ENCODE measurements at regions not wholly inside any gene's neighbourhood (a gene's known extent, or its start where the extent isn't known, plus 50 kb on each side); places are given as distances from the start of the nearest gene placed in this dataset.
"Not testable (repeated sequence)": the region's sequence is repeated elsewhere in the genome, so short reads cannot be mapped to it uniquely, and the experiment has no call there.

GRCh38 chr17:46454572-46454971, 57.7 kb upstream of the LRRC37A2 start:
- not testable (repeated sequence) for TF ChIP-seq CTCF (IDR thresholded peaks at IDR 0.05; ENCODE audit: insufficient read depth, low read length); POLR2AphosphoS5 (IDR thresholded peaks at IDR 0.05; ENCODE audit: low read depth); REST (IDR thresholded peaks at IDR 0.05; ENCODE audit: insufficient replicate concordance, low read depth); SPI1 (IDR thresholded peaks at IDR 0.05; ENCODE audit: borderline replicate concordance, low read depth)
